ENCODE measurements at regions not wholly inside any gene's neighbourhood (a gene's known extent, or its start where the extent isn't known, plus 50 kb on each side); places are given as distances from the start of the nearest gene placed in this dataset.

DNA sequence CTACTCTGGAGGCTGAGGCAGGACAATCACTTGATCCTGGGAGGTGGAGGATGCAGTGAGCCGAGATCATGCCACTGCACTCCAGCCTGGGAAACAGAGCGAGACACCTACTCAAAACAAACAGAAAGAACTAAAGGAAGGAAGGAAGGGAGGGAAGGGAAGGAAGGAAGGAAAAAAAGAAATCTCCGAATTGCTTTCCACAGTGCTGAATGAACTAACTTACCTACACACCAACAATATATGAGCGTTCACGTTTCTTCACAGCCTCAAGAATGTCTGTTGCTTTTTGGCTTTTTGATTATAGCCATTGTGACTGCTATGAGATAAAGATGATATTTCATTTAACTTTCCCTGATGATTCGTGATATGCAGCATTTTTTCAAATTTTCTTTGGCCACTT, 1343.7 kb downstream of the LRFN5 start (continued):
- TF ChIP-seq, protein P1, sequence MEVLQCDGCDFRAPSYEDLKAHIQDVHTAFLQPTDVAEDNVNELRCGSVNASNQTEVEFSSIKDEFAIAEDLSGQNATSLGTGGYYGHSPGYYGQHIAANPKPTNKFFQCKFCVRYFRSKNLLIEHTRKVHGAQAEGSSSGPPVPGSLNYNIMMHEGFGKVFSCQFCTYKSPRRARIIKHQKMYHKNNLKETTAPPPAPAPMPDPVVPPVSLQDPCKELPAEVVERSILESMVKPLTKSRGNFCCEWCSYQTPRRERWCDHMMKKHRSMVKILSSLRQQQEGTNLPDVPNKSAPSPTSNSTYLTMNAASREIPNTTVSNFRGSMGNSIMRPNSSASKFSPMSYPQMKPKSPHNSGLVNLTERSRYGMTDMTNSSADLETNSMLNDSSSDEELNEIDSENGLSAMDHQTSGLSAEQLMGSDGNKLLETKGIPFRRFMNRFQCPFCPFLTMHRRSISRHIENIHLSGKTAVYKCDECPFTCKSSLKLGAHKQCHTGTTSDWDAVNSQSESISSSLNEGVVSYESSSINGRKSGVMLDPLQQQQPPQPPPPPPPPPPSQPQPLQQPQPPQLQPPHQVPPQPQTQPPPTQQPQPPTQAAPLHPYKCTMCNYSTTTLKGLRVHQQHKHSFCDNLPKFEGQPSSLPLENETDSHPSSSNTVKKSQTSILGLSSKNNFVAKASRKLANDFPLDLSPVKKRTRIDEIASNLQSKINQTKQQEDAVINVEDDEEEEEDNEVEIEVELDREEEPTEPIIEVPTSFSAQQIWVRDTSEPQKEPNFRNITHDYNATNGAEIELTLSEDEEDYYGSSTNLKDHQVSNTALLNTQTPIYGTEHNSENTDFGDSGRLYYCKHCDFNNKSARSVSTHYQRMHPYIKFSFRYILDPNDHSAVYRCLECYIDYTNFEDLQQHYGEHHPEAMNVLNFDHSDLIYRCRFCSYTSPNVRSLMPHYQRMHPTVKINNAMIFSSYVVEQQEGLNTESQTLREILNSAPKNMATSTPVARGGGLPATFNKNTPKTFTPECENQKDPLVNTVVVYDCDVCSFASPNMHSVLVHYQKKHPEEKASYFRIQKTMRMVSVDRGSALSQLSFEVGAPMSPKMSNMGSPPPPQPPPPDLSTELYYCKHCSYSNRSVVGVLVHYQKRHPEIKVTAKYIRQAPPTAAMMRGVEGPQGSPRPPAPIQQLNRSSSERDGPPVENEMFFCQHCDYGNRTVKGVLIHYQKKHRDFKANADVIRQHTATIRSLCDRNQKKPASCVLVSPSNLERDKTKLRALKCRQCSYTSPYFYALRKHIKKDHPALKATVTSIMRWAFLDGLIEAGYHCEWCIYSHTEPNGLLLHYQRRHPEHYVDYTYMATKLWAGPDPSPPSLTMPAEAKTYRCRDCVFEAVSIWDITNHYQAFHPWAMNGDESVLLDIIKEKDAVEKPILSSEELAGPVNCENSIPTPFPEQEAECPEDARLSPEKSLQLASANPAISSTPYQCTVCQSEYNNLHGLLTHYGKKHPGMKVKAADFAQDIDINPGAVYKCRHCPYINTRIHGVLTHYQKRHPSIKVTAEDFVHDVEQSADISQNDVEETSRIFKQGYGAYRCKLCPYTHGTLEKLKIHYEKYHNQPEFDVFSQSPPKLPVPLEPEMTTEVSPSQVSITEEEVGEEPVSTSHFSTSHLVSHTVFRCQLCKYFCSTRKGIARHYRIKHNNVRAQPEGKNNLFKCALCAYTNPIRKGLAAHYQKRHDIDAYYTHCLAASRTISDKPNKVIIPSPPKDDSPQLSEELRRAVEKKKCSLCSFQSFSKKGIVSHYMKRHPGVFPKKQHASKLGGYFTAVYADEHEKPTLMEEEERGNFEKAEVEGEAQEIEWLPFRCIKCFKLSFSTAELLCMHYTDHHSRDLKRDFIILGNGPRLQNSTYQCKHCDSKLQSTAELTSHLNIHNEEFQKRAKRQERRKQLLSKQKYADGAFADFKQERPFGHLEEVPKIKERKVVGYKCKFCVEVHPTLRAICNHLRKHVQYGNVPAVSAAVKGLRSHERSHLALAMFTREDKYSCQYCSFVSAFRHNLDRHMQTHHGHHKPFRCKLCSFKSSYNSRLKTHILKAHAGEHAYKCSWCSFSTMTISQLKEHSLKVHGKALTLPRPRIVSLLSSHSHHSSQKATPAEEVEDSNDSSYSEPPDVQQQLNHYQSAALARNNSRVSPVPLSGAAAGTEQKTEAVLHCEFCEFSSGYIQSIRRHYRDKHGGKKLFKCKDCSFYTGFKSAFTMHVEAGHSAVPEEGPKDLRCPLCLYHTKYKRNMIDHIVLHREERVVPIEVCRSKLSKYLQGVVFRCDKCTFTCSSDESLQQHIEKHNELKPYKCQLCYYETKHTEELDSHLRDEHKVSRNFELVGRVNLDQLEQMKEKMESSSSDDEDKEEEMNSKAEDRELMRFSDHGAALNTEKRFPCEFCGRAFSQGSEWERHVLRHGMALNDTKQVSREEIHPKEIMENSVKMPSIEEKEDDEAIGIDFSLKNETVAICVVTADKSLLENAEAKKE (CRISPR knock-in tag; IDR thresholded peaks at IDR 0.05), result no peak

DNA sequence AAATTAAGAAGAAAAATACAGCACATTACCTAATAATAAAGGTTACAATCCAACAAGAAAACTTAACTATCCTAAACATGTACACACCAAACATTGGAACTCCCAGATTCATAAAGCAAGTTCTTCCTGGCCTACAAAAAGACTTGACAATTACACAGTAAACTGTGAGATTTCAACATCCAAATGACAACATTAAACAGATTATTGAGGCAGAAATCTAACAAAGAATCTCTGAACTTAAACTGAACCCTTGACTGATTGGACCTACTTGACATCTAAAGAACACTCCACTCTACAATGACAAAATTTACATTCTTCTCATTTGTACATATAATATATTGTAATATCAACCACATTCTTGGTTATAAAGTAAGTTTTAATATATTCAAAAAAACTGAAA, 1341.3 kb downstream of the LRFN5 start:
- no peaks in the 10 kb centered on the region for H3K36me3 ChIP-seq (ENCODE audit: insufficient read depth)
- H3K27ac Mint-ChIP-seq, result no peak overlapping the region
- H3K4me3 ChIP-seq, result no peak overlapping the region
- TF ChIP-seq, protein P2, sequence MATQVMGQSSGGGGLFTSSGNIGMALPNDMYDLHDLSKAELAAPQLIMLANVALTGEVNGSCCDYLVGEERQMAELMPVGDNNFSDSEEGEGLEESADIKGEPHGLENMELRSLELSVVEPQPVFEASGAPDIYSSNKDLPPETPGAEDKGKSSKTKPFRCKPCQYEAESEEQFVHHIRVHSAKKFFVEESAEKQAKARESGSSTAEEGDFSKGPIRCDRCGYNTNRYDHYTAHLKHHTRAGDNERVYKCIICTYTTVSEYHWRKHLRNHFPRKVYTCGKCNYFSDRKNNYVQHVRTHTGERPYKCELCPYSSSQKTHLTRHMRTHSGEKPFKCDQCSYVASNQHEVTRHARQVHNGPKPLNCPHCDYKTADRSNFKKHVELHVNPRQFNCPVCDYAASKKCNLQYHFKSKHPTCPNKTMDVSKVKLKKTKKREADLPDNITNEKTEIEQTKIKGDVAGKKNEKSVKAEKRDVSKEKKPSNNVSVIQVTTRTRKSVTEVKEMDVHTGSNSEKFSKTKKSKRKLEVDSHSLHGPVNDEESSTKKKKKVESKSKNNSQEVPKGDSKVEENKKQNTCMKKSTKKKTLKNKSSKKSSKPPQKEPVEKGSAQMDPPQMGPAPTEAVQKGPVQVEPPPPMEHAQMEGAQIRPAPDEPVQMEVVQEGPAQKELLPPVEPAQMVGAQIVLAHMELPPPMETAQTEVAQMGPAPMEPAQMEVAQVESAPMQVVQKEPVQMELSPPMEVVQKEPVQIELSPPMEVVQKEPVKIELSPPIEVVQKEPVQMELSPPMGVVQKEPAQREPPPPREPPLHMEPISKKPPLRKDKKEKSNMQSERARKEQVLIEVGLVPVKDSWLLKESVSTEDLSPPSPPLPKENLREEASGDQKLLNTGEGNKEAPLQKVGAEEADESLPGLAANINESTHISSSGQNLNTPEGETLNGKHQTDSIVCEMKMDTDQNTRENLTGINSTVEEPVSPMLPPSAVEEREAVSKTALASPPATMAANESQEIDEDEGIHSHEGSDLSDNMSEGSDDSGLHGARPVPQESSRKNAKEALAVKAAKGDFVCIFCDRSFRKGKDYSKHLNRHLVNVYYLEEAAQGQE (IDR thresholded peaks at IDR 0.05; ENCODE audit: unreplicated experiment), result no peak
- TF ChIP-seq ZNF331 (CRISPR knock-in tag; IDR thresholded peaks at IDR 0.05; ENCODE audit: low read depth) (no peak), ZNF114 (CRISPR knock-in tag; IDR thresholded peaks at IDR 0.05) (no peak), CREB1 (CRISPR knock-in tag; IDR thresholded peaks at IDR 0.05; ENCODE audit: low read depth) (no peak), STAT1 (IDR thresholded peaks at IDR 0.05; ENCODE audit: unreplicated experiment) (no peak), EZH2phosphoT487 (IDR thresholded peaks at IDR 0.05; ENCODE audit: unreplicated experiment) (no peak), NANOG (IDR thresholded peaks at IDR 0.05; ENCODE audit: borderline replicate concordance) (no peak)
- TF ChIP-seq, protein P3, sequence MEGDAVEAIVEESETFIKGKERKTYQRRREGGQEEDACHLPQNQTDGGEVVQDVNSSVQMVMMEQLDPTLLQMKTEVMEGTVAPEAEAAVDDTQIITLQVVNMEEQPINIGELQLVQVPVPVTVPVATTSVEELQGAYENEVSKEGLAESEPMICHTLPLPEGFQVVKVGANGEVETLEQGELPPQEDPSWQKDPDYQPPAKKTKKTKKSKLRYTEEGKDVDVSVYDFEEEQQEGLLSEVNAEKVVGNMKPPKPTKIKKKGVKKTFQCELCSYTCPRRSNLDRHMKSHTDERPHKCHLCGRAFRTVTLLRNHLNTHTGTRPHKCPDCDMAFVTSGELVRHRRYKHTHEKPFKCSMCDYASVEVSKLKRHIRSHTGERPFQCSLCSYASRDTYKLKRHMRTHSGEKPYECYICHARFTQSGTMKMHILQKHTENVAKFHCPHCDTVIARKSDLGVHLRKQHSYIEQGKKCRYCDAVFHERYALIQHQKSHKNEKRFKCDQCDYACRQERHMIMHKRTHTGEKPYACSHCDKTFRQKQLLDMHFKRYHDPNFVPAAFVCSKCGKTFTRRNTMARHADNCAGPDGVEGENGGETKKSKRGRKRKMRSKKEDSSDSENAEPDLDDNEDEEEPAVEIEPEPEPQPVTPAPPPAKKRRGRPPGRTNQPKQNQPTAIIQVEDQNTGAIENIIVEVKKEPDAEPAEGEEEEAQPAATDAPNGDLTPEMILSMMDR (conservative IDR thresholded peaks at IDR 0.05; ENCODE audit: low read depth in 2 of 2), result no peak
- TF ChIP-seq, protein P4, sequence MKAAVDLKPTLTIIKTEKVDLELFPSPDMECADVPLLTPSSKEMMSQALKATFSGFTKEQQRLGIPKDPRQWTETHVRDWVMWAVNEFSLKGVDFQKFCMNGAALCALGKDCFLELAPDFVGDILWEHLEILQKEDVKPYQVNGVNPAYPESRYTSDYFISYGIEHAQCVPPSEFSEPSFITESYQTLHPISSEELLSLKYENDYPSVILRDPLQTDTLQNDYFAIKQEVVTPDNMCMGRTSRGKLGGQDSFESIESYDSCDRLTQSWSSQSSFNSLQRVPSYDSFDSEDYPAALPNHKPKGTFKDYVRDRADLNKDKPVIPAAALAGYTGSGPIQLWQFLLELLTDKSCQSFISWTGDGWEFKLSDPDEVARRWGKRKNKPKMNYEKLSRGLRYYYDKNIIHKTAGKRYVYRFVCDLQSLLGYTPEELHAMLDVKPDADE (IDR thresholded peaks at IDR 0.05), result no peak
- no peaks in the 10 kb centered on the region for H3K4me1 ChIP-seq (ENCODE audit: insufficient read depth)
- peaks cover 12% of the 10 kb centered on the region for H3K9me2 ChIP-seq (ENCODE audit: insufficient read depth)
- H3K4me3 Mint-ChIP-seq, result no peak overlapping the region
- no peak for ATAC-seq
- no peak overlapping the region for H3K27ac ChIP-seq (ENCODE audit: low read depth)
- DNase-seq (ENCODE audit: low spot score), result no peak
- peaks cover 8% of the 10 kb centered on the region for H3K9me3 Mint-ChIP-seq
- no peaks in the 10 kb centered on the region; the same call in 2 of the 3 replicates for H3K36me3 Mint-ChIP-seq (ENCODE audit: low read depth)
- no peaks in the 10 kb centered on the region for H3K79me2 ChIP-seq (replicated peaks; ENCODE audit: insufficient read depth)
- H4K20me1 ChIP-seq (replicated peaks; ENCODE audit: insufficient read depth), result no peaks in the 10 kb centered on the region
- no peaks in the 10 kb centered on the region for H3K27me3 ChIP-seq (ENCODE audit: insufficient read depth)
- H3K27me3 Mint-ChIP-seq (ENCODE audit: insufficient read depth, low read depth, poor library complexity), result no peaks in the 10 kb centered on the region
- no peaks in the 10 kb centered on the region for H3K4me1 Mint-ChIP-seq
- no peak overlapping the region for H3K4me2 ChIP-seq
- no peaks in the 10 kb centered on the region for H3F3A ChIP-seq (replicated peaks; ENCODE audit: low read depth)
- no peak overlapping the region for H2AFZ ChIP-seq

Measured in GM23338 (cell line).